Suppressor macrophage (primary cell): ENCODE measurements at regions not wholly inside any gene's neighbourhood (a gene's known extent, or its start where the extent isn't known, plus 50 kb on each side); places are given as distances from the start of the nearest gene placed in this dataset.
A peak's percentile ranks its signal among the peaks of the same experiment; 100 is the strongest.

ENCODE experiments used
- DNase-seq, 4 experiments: peaks; one replicate each; pipeline ENCODE4 v3.0.0-alpha.2; 2020 to 2022

GRCh38 chr20:23230766-23231385, 119.7 kb upstream of the NXT1 start:
- DNase-seq, result no peak

- no peak for DNase-seq
Observed at GRCh38 chr20:23229989-23230388, 120.6 kb upstream of the NXT1 start.

- DNase-seq, result peak; percentile 67 to 87 (median 80)
Observed at GRCh38 chr20:23228912-23229311, 121.7 kb upstream of the NXT1 start.

- DNase-seq, result no peak
Observed at GRCh38 chr20:23227976-23228375, 122.6 kb upstream of the NXT1 start.

- no peak for DNase-seq
Observed at GRCh38 chr20:23227274-23227673, 123.3 kb upstream of the NXT1 start.

- peak in 2 of 4 experiments; percentile 13 to 21 for DNase-seq
Observed at GRCh38 chr20:23226612-23227265, 123.9 kb upstream of the NXT1 start.

- DNase-seq, result peak; percentile 94 to 98 (median 96)
Observed at GRCh38 chr20:23225407-23226060, 125.1 kb upstream of the NXT1 start.

GRCh38 chr20:23224806-23225205, 125.8 kb upstream of the NXT1 start:
- DNase-seq, result peak in 2 of 4 experiments; percentile 18 to 30

- no peak for DNase-seq
Observed at GRCh38 chr20:23223908-23224580, 126.5 kb upstream of the NXT1 start.

- DNase-seq, result no peak
Observed at GRCh38 chr20:23222531-23223200, 127.9 kb upstream of the NXT1 start.

- DNase-seq, result peak in 1 of 4 experiments; percentile 28
Observed at GRCh38 chr20:23217023-23217422, 130.9 kb upstream of the CD93 start.

- no peak for DNase-seq
Observed at GRCh38 chr20:23215344-23215995, 129.3 kb upstream of the CD93 start.

- no peak for DNase-seq
Observed at GRCh38 chr20:23214903-23215302, 128.8 kb upstream of the CD93 start.

GRCh38 chr20:23212464-23212995, 126.4 kb upstream of the CD93 start:
- DNase-seq, result no peak

- peak in 1 of 4 experiments; percentile 24 for DNase-seq
Observed at GRCh38 chr20:23212011-23212410, 125.9 kb upstream of the CD93 start.

GRCh38 chr20:23211164-23211563, 125.0 kb upstream of the CD93 start:
- DNase-seq, result no peak

- DNase-seq, result peak in 1 of 4 experiments; percentile 25
Observed at GRCh38 chr20:23207826-23208540, 121.9 kb upstream of the CD93 start.

GRCh38 chr20:23206995-23207394, 120.9 kb upstream of the CD93 start:
- no peak for DNase-seq

- no peak for DNase-seq
Observed at GRCh38 chr20:23206061-23206460, 119.9 kb upstream of the CD93 start.

- DNase-seq, result no peak
Observed at GRCh38 chr20:23205611-23206041, 119.5 kb upstream of the CD93 start.

- no peak for DNase-seq
Observed at GRCh38 chr20:23205211-23205610, 119.1 kb upstream of the CD93 start.
